Activated CD8-positive, alpha-beta T cell treated with anti-CD3 and anti-CD28 coated beads for 36 hours (primary cell): ENCODE measurements at regions not wholly inside any gene's neighbourhood (a gene's known extent, or its start where the extent isn't known, plus 50 kb on each side); places are given as distances from the start of the nearest gene placed in this dataset.

Experiments
- ATAC-seq: fragments of 200-7000 bp; cut with Tn5 transposase; one replicate; pipeline ENCODE4 v1.10.0; 2021; ENCODE audit warnings: mild to moderate bottlenecking, moderate library complexity
- CTCF ChIA-PET: fragments of 350-600 bp; sonication (Branson Sonifier 250); formaldehyde crosslinking; loops from one replicate; lab custom pipeline; 2021; ENCODE audit warnings: antibody characterized with exemption; lab: Charles Lee
- POLR2A ChIA-PET: fragments of 350-600 bp; sonication (Branson Sonifier 250); formaldehyde crosslinking; loops from one replicate; lab custom pipeline; 2021; ENCODE audit warnings: antibody characterized with exemption; lab: Charles Lee
- DNase-seq: peaks from one replicate; pipeline ENCODE4 v3.0.0-alpha.2; 2020
- H3K27ac Mint-ChIP-seq: one replicate; pipeline ENCODE4 v1.8.0; 2021; ENCODE audit warnings: mild to moderate bottlenecking, mixed read lengths
- H3K27me3 Mint-ChIP-seq: one replicate; pipeline ENCODE4 v1.8.0; 2021; ENCODE audit warnings: mixed read lengths
- H3K36me3 Mint-ChIP-seq: one replicate; pipeline ENCODE4 v1.8.0; 2021; ENCODE audit warnings: low read depth, mixed read lengths
- H3K4me1 Mint-ChIP-seq: one replicate; pipeline ENCODE4 v1.8.0; 2021; ENCODE audit warnings: low read depth, mixed read lengths
- H3K4me3 Mint-ChIP-seq: one replicate; pipeline ENCODE4 v1.8.0; 2021; ENCODE audit warnings: mild to moderate bottlenecking, moderate library complexity, mixed read lengths
- H3K9me3 Mint-ChIP-seq: one replicate; pipeline ENCODE4 v1.8.0; 2021; ENCODE audit warnings: mixed read lengths
- intact Hi-C: fragments of 100-400 bp; cut with micrococcal nuclease; formaldehyde crosslinking; loops from one replicate; pipeline ENCODE4 v1.10.0; 2022
- TF ChIP-seq, protein P1 (sequence below): fragments of 200-600 bp; IDR thresholded peaks from one replicate; pipeline ENCODE4 v1.8.0; 2022; ENCODE audit warnings: antibody characterized with exemption, mild to moderate bottlenecking

DNA sequence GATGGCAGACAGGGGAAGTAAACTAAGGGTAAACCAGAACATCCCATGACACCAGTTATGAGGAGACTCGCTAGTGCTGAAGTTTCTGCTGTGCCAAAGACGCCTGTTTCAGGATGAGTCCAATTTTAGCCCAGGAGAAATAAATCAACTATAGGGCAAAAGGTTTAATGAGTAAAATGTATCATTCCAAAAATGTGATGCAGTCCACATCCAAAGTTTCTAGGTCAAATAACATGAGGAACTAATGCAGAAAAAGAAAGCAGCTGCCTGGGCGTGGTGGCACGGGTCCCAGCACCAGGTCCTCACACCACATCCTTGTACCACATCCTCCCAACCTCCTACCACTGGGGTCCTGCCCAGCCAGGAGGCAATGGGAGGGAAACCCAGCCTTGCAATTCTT, 126.9 kb upstream of the CTAGE1 start:
- no peak for DNase-seq
- CTCF ChIA-PET: no interaction called here
- H3K27me3 Mint-ChIP-seq: no peaks in the 10 kb centered on the region
- TF ChIP-seq, protein P1, sequence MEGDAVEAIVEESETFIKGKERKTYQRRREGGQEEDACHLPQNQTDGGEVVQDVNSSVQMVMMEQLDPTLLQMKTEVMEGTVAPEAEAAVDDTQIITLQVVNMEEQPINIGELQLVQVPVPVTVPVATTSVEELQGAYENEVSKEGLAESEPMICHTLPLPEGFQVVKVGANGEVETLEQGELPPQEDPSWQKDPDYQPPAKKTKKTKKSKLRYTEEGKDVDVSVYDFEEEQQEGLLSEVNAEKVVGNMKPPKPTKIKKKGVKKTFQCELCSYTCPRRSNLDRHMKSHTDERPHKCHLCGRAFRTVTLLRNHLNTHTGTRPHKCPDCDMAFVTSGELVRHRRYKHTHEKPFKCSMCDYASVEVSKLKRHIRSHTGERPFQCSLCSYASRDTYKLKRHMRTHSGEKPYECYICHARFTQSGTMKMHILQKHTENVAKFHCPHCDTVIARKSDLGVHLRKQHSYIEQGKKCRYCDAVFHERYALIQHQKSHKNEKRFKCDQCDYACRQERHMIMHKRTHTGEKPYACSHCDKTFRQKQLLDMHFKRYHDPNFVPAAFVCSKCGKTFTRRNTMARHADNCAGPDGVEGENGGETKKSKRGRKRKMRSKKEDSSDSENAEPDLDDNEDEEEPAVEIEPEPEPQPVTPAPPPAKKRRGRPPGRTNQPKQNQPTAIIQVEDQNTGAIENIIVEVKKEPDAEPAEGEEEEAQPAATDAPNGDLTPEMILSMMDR: no peak
- H3K9me3 Mint-ChIP-seq: peaks cover 2% of the 10 kb centered on the region
- ATAC-seq: no peak
- no peak overlapping the region for H3K27ac Mint-ChIP-seq
- no peaks in the 10 kb centered on the region for H3K4me1 Mint-ChIP-seq
- intact Hi-C loops: no loop called here
- no peak overlapping the region for H3K4me3 Mint-ChIP-seq
- POLR2A ChIA-PET: no interaction called here
- no peaks in the 10 kb centered on the region for H3K36me3 Mint-ChIP-seq

DNA sequence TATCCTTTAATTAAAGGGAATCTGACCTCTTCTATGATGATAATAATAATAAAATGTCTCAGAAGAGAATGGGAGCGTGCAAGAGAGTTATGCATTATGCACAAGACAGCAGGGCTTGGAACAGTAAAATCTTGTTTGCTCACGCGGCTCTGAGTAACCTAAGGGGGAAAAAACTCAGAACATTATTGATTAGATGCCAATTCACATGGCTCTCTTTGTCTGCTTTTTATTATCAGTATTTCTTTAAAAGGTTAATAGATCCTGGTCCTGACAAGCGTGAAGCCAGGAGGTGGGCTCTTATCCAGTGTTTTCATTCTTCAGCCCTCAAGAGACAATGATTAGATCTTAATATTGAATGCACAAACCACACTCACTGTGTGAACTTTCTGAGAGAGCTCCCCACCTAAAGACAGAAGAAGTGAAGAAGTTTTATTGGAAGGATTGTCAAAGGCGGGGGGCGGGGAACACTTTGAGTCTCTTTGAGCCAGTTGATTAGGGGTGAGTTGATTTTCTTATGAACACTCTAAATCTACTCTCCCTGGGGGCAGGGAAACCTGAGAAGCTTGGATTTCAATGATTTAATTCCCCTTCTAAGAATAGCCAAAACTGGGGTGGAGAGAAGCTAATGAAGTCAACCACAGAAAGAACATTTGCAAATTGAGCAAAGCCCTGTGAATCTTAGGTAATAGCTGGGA, 127.5 kb upstream of the CTAGE1 start:
- TF ChIP-seq, protein P1: no peak
- intact Hi-C loops: no loop called here
- peaks cover 2% of the 10 kb centered on the region for H3K9me3 Mint-ChIP-seq
- POLR2A ChIA-PET: no interaction called here
- no peaks in the 10 kb centered on the region for H3K4me1 Mint-ChIP-seq
- no peaks in the 10 kb centered on the region for H3K36me3 Mint-ChIP-seq
- no peak overlapping the region for H3K4me3 Mint-ChIP-seq
- H3K27me3 Mint-ChIP-seq: no peaks in the 10 kb centered on the region
- DNase-seq (no peak), ATAC-seq (no peak)
- CTCF ChIA-PET: no interaction called here
- H3K27ac Mint-ChIP-seq: no peak overlapping the region

DNA sequence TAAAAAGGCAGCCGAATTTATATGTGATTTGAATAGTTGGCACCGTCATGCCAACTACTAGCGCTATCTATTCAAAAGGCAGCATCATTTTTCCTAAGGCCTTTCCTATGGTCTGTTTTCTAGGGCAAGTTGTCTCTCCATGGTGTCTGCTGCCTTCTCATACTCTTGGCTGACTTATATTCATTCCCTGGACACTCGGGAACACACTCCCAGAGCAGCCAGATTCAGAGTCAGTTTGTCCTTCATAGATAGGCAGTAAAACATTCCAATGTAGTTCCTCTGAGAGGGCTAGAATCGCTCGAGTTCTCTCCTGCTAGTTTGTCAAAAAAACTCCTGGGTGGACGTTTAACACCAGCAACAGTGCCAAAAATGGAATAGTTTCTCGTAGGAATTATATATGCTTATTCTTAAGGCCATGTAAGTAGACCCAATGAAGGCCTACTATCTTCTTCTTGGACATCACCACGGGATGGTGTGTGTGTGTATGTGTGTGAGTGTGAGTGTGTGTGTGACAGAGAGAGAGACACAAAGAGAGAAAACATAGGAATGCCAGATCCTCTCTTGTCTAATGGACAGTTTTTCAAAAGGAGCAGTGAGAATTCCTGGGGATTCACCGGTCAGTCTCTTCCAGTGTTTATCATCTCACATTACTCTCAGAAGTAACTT, 129.3 kb upstream of the CTAGE1 start:
- H3K27ac Mint-ChIP-seq: no peak overlapping the region
- CTCF ChIA-PET: no interaction called here
- DNase-seq (no peak), ATAC-seq (no peak)
- intact Hi-C loops: no loop called here
- H3K9me3 Mint-ChIP-seq: no peaks in the 10 kb centered on the region
- H3K36me3 Mint-ChIP-seq: no peaks in the 10 kb centered on the region
- POLR2A ChIA-PET: no interaction called here
- no peaks in the 10 kb centered on the region for H3K27me3 Mint-ChIP-seq
- no peak overlapping the region for H3K4me3 Mint-ChIP-seq
- TF ChIP-seq, protein P1: no peak
- no peaks in the 10 kb centered on the region for H3K4me1 Mint-ChIP-seq

DNA sequence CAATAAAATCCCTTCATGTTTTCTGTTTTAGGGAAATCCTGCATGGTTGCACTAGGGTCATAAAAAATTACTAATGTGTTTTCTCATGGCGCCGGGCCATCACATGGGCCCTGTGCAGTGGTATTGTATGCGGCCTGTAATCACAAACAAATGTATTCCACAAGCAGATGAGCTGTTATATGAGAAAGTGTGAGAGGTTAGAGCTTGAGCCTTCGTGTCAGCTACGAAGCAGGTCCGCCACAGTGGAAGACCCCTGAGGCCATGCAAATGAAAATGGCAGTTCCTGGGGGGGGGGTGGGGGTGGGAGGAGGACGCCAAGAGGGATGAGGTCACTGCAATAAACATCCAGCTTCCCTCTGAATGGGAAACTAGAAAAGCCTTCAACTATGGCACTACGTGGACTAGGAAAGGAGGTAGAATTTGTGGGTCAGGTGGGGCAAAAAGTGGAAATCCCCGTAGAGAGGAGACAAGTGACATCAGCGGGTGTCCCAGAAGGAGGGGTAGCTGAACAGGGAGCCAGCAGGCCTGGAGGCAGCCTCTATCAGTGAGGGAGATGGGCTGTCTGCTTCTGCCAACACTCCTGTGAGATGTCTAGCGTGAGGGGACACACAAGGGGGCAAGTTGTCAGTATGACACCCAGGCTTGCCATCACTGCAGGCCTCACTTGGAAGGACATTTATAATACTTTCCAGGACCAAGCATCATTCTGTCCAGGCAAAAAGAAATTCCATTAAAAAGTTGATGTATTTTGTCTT, 130.3 kb upstream of the CTAGE1 start:
- TF ChIP-seq, protein P1: no peak
- ATAC-seq (no peak), DNase-seq (no peak)
- H3K27ac Mint-ChIP-seq: no peak overlapping the region
- intact Hi-C loops: no loop called here
- no peaks in the 10 kb centered on the region for H3K4me1 Mint-ChIP-seq
- no peak overlapping the region for H3K4me3 Mint-ChIP-seq
- no peaks in the 10 kb centered on the region for H3K36me3 Mint-ChIP-seq
- ChIA-PET POLR2A (no interaction called here), CTCF (no interaction called here)
- no peaks in the 10 kb centered on the region for H3K27me3 Mint-ChIP-seq
- no peaks in the 10 kb centered on the region for H3K9me3 Mint-ChIP-seq
